HG03103 (cell line): ENCODE measurements at regions not wholly inside any gene's neighbourhood (a gene's known extent, or its start where the extent isn't known, plus 50 kb on each side); places are given as distances from the start of the nearest gene placed in this dataset.
"Not testable (repeated sequence)": the region's sequence is repeated elsewhere in the genome, so short reads cannot be mapped to it uniquely, and the experiment has no call there.

Source experiments
- ATAC-seq: cut with Tn5 transposase; IDR thresholded peaks from one replicate; pipeline ENCODE4 v1.9.1; 2021; ENCODE audit warnings: low read depth; ENCODE audit not compliant: unreplicated experiment

- no peak for ATAC-seq
Measured at GRCh38 chr2:224263571-224264043, 138.3 kb downstream of the FAM124B start.

- no peak for ATAC-seq
Measured at GRCh38 chr2:224261326-224261725, 140.6 kb downstream of the FAM124B start.

- no peak for ATAC-seq
Measured at GRCh38 chr2:224260372-224261020, 141.4 kb downstream of the FAM124B start.

- ATAC-seq: no peak
Measured at GRCh38 chr2:224259831-224260230, 142.1 kb downstream of the FAM124B start.

GRCh38 chr2:224258059-224258458 is 143.8 kb downstream of the FAM124B start:
- no peak for ATAC-seq

GRCh38 chr2:224257156-224257555 is 144.8 kb downstream of the FAM124B start:
- ATAC-seq: no peak

GRCh38 chr2:224253464-224253863 is 148.4 kb downstream of the FAM124B start:
- no peak for ATAC-seq

GRCh38 chr2:224252631-224253030 is 149.3 kb downstream of the FAM124B start:
- no peak for ATAC-seq

GRCh38 chr2:224248944-224249371 is 152.9 kb downstream of the FAM124B start:
- no peak for ATAC-seq

- no peak for ATAC-seq
Measured at GRCh38 chr2:224242561-224242960, 159.3 kb downstream of the FAM124B start.

GRCh38 chr2:224241812-224242211 is 160.1 kb downstream of the FAM124B start:
- ATAC-seq: no peak

GRCh38 chr2:224241001-224241400 is 160.9 kb downstream of the FAM124B start:
- no peak for ATAC-seq

GRCh38 chr2:224223851-224224555 is 177.9 kb downstream of the FAM124B start:
- no peak for ATAC-seq

GRCh38 chr2:224222974-224223373 is 178.9 kb downstream of the FAM124B start:
- no peak for ATAC-seq

- ATAC-seq: no peak
Measured at GRCh38 chr2:224222291-224222690, 179.6 kb downstream of the FAM124B start.

GRCh38 chr2:224221455-224221913 is 180.4 kb downstream of the FAM124B start:
- ATAC-seq: no peak

GRCh38 chr2:224220586-224221255 is 181.2 kb downstream of the FAM124B start:
- ATAC-seq: no peak

GRCh38 chr2:224219781-224220180 is 180.7 kb upstream of the SERPINE2 start:
- ATAC-seq: no peak

- no peak for ATAC-seq
Measured at GRCh38 chr2:224217962-224218347, 178.9 kb upstream of the SERPINE2 start.

- ATAC-seq: no peak
Measured at GRCh38 chr2:224217233-224217961, 178.3 kb upstream of the SERPINE2 start.

GRCh38 chr2:224215611-224216010 is 176.5 kb upstream of the SERPINE2 start:
- ATAC-seq: not testable (repeated sequence)
